Neural progenitor cell (in vitro differentiated cells): ENCODE measurements at regions not wholly inside any gene's neighbourhood (a gene's known extent, or its start where the extent isn't known, plus 50 kb on each side); places are given as distances from the start of the nearest gene placed in this dataset.

ENCODE experiments used
- DNase-seq: peaks from one replicate; pipeline ENCODE4 v3.0.0-alpha.2; 2016; ENCODE audit warnings: low spot score
- H2AFZ ChIP-seq: fragments of 200-600 bp; sonication (generic); replicated peaks from 2 replicates; pipeline ENCODE4 v1.6.1; 2016; ENCODE audit warnings: antibody characterized with exemption
- H3F3A ChIP-seq: fragments of 200-600 bp; sonication (generic); 2 replicates; pipeline ENCODE4 v1.6.1; 2016; ENCODE audit warnings: antibody characterized with exemption, low read depth
- H3K27ac ChIP-seq: fragments of 200-600 bp; sonication (generic); 2 replicates; pipeline ENCODE4 v1.5.1; 2016; ENCODE audit warnings: mild to moderate bottlenecking
- H3K27me3 ChIP-seq: fragments of 200-600 bp; sonication (generic); 2 replicates; pipeline ENCODE4 v1.6.1; 2016; ENCODE audit warnings: mild to moderate bottlenecking, moderate library complexity
- H3K36me3 ChIP-seq: fragments of 200-600 bp; sonication (generic); 2 replicates; pipeline ENCODE4 v1.5.1; 2016
- H3K4me1 ChIP-seq: fragments of 200-600 bp; sonication (generic); 2 replicates; pipeline ENCODE4 v1.6.1; 2016; ENCODE audit warnings: mixed run types
- H3K4me2 ChIP-seq: fragments of 200-600 bp; sonication (generic); 2 replicates; pipeline ENCODE4 v1.6.1; 2016
- H3K4me3 ChIP-seq: fragments of 200-600 bp; sonication (generic); 2 replicates; pipeline ENCODE4 v1.5.1; 2016
- H3K79me2 ChIP-seq: fragments of 200-600 bp; sonication (generic); 2 replicates; pipeline ENCODE4 v1.6.1; 2016; ENCODE audit warnings: low read depth
- H3K9ac ChIP-seq: fragments of 200-600 bp; sonication (generic); 2 replicates; pipeline ENCODE4 v1.6.1; 2016
- H3K9me3 ChIP-seq: fragments of 200-600 bp; sonication (generic); 2 replicates; pipeline ENCODE4 v1.5.1; 2016; ENCODE audit warnings: low read depth
- H4K20me1 ChIP-seq: fragments of 200-600 bp; sonication (generic); 2 replicates; pipeline ENCODE4 v1.6.1; 2016; ENCODE audit warnings: low read depth
- H3K27ac Mint-ChIP-seq: 3 replicates; pipeline ENCODE4 v1.8.0; 2021; ENCODE audit warnings: mixed read lengths
- H3K27me3 Mint-ChIP-seq: 2 replicates; pipeline ENCODE4 v1.8.0; 2022; ENCODE audit warnings: low read depth, mild to moderate bottlenecking, inconsistent platforms, moderate library complexity, mixed read lengths; ENCODE audit not compliant: insufficient read depth
- H3K36me3 Mint-ChIP-seq: 3 replicates; pipeline ENCODE4 v1.8.0; 2021; ENCODE audit warnings: mixed read lengths
- H3K4me1 Mint-ChIP-seq: 3 replicates; pipeline ENCODE4 v1.8.0; 2021; ENCODE audit warnings: mixed read lengths
- H3K4me3 Mint-ChIP-seq: 3 replicates; pipeline ENCODE4 v1.8.0; 2021; ENCODE audit warnings: mild to moderate bottlenecking, moderate library complexity, mixed read lengths
- H3K9me3 Mint-ChIP-seq: 3 replicates; pipeline ENCODE4 v1.8.0; 2020; ENCODE audit warnings: mixed read lengths
- EZH2 ChIP-seq: fragments of 200-600 bp; sonication (generic); IDR thresholded peaks from 2 replicates; pipeline ENCODE4 v1.6.1; 2017; ENCODE audit warnings: antibody characterized with exemption, mild to moderate bottlenecking, moderate library complexity
- EZH2phosphoT487 ChIP-seq: fragments of 200-600 bp; sonication (generic); IDR thresholded peaks from 2 replicates; pipeline ENCODE4 v1.6.1; 2017; ENCODE audit warnings: antibody characterized with exemption
- TF ChIP-seq, protein P1 (sequence below): fragments of 200-600 bp; sonication (generic); IDR thresholded peaks from 2 replicates; pipeline ENCODE4 v1.5.1; 2017; ENCODE audit warnings: antibody characterized with exemption, mild to moderate bottlenecking

DNA sequence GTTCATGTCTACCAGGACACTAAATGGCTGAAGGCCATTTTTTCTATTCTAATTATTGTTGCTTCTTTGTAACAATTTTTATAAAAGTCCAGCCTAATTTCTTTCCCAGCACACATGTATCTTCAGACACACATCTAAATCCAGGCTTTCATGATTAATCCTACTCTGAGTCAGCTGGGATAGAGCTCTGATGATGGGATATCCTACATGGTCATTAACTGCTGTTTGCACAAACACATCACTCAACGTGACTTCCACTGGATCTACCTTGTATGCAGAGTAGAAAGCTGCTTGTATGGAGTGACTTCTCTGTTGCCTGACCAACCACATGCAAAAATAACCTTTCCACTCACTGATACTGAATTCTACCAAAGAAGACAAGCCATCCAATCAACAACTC lies 260.9 kb downstream of the AHR start:
- H3K9me3 Mint-ChIP-seq, result peaks cover 3% of the 10 kb centered on the region
- no peak for DNase-seq
- H3K36me3 ChIP-seq, result no peaks in the 10 kb centered on the region
- no peaks in the 10 kb centered on the region for H3K9me3 ChIP-seq
- TF ChIP-seq, protein P1, sequence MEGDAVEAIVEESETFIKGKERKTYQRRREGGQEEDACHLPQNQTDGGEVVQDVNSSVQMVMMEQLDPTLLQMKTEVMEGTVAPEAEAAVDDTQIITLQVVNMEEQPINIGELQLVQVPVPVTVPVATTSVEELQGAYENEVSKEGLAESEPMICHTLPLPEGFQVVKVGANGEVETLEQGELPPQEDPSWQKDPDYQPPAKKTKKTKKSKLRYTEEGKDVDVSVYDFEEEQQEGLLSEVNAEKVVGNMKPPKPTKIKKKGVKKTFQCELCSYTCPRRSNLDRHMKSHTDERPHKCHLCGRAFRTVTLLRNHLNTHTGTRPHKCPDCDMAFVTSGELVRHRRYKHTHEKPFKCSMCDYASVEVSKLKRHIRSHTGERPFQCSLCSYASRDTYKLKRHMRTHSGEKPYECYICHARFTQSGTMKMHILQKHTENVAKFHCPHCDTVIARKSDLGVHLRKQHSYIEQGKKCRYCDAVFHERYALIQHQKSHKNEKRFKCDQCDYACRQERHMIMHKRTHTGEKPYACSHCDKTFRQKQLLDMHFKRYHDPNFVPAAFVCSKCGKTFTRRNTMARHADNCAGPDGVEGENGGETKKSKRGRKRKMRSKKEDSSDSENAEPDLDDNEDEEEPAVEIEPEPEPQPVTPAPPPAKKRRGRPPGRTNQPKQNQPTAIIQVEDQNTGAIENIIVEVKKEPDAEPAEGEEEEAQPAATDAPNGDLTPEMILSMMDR, result no peak
- TF ChIP-seq EZH2phosphoT487, result no peak
- no peaks in the 10 kb centered on the region for H3K27me3 ChIP-seq
- no peak overlapping the region for H3K4me2 ChIP-seq
- no peak overlapping the region for H3K27ac ChIP-seq
- no peak overlapping the region for H3K4me3 Mint-ChIP-seq
- no peaks in the 10 kb centered on the region for H3F3A ChIP-seq
- no peaks in the 10 kb centered on the region for H4K20me1 ChIP-seq
- H3K9ac ChIP-seq, result no peak overlapping the region
- no peak overlapping the region for H2AFZ ChIP-seq
- H3K4me1 ChIP-seq, result peaks cover 4% of the 10 kb centered on the region
- H3K4me1 Mint-ChIP-seq, result no peaks in the 10 kb centered on the region
- H3K79me2 ChIP-seq, result no peaks in the 10 kb centered on the region
- H3K4me3 ChIP-seq, result no peak overlapping the region
- no peak overlapping the region for H3K27ac Mint-ChIP-seq
- peaks cover 4% of the 10 kb centered on the region for H3K27me3 Mint-ChIP-seq
- H3K36me3 Mint-ChIP-seq, result no peaks in the 10 kb centered on the region

DNA sequence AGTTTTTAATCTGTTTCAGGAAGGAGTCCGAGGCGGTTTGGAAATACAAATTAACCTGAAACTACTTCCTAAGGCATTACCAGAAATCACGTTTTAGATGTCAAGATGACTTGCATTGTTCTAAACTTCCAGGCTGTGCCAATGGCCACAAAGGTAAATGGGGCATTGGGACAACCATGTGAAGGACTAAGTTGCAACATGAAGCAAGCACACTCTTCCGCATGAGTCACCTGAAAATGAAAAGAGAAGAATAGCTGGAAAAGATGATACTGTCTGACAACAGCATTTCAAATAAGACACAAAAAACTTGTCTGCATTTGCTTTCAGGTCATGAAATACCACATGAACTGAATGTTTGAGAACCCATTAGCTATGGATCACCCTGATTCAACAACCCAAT lies 262.1 kb downstream of the AHR start:
- Histone ChIP-seq H3K27me3 (no peaks in the 10 kb centered on the region), H3K4me1 (peaks cover 4% of the 10 kb centered on the region), H3K4me3 (no peak overlapping the region), H3K79me2 (no peaks in the 10 kb centered on the region), H3F3A (no peaks in the 10 kb centered on the region), H3K9me3 (no peaks in the 10 kb centered on the region), H2AFZ (no peak overlapping the region), H3K9ac (no peak overlapping the region), H3K27ac (no peak overlapping the region), H3K36me3 (no peaks in the 10 kb centered on the region), H4K20me1 (no peaks in the 10 kb centered on the region), H3K4me2 (no peak overlapping the region)
- DNase-seq, result no peak
- no peak for TF ChIP-seq EZH2
- TF ChIP-seq EZH2phosphoT487, result no peak
- TF ChIP-seq, protein P1, result no peak
- no peak overlapping the region for H3K4me3 Mint-ChIP-seq
- H3K4me1 Mint-ChIP-seq, result no peaks in the 10 kb centered on the region
- no peaks in the 10 kb centered on the region for H3K36me3 Mint-ChIP-seq
- H3K9me3 Mint-ChIP-seq, result peaks cover 3% of the 10 kb centered on the region
- H3K27me3 Mint-ChIP-seq, result peaks cover 4% of the 10 kb centered on the region
- H3K27ac Mint-ChIP-seq, result no peak overlapping the region

- Mint-ChIP-seq H3K4me3 (no peak overlapping the region), H3K27me3 (peaks cover 2% of the 10 kb centered on the region), H3K27ac (no peak overlapping the region), H3K4me1 (no peaks in the 10 kb centered on the region), H3K9me3 (peaks cover 3% of the 10 kb centered on the region), H3K36me3 (no peaks in the 10 kb centered on the region)
- H3K4me1 ChIP-seq, result peaks cover 4% of the 10 kb centered on the region
- H3K9ac ChIP-seq, result no peak overlapping the region
- H3K27me3 ChIP-seq, result no peaks in the 10 kb centered on the region
- TF ChIP-seq EZH2phosphoT487, result no peak
- no peak for TF ChIP-seq EZH2
- TF ChIP-seq, protein P1, result no peak
- H3K27ac ChIP-seq, result no peak overlapping the region
- H2AFZ ChIP-seq, result no peak overlapping the region
- no peaks in the 10 kb centered on the region for H3K9me3 ChIP-seq
- H3K4me3 ChIP-seq, result no peak overlapping the region
- no peak overlapping the region for H3K4me2 ChIP-seq
- H4K20me1 ChIP-seq, result no peaks in the 10 kb centered on the region
- no peak for DNase-seq
- H3K36me3 ChIP-seq, result no peaks in the 10 kb centered on the region
- no peaks in the 10 kb centered on the region for H3K79me2 ChIP-seq
- no peaks in the 10 kb centered on the region for H3F3A ChIP-seq
Observed at GRCh38 chr7:17560966-17561365, 262.5 kb downstream of the AHR start.
